Brain microvascular endothelial cell (primary cell): ENCODE measurements at regions not wholly inside any gene's neighbourhood (a gene's known extent, or its start where the extent isn't known, plus 50 kb on each side); places are given as distances from the start of the nearest gene placed in this dataset.
"Not testable (repeated sequence)": the region's sequence is repeated elsewhere in the genome, so short reads cannot be mapped to it uniquely, and the experiment has no call there.

Source experiments
- DNase-seq: peaks from one replicate; pipeline ENCODE4 v3.0.0-alpha.2; 2020
- H3K27ac ChIP-seq: fragments of 250-450 bp; sonication (Bioruptor Pico); 2 replicates; pipeline ENCODE4 v1.5.1; 2020; ENCODE audit warnings: mild to moderate bottlenecking, moderate library complexity
- H3K27me3 ChIP-seq: fragments of 250-450 bp; sonication (Bioruptor Pico); replicated peaks from 2 replicates; pipeline ENCODE4 v1.5.1; 2020; ENCODE audit warnings: mild to moderate bottlenecking
- H3K36me3 ChIP-seq: fragments of 250-450 bp; sonication (Bioruptor Pico); replicated peaks from 2 replicates; pipeline ENCODE4 v1.5.1; 2020; ENCODE audit warnings: mild to moderate bottlenecking
- H3K4me3 ChIP-seq: 2 replicates; pipeline ENCODE4 v1.5.1; 2011; ENCODE audit warnings: low read depth, mild to moderate bottlenecking, control low read depth, low read length, moderate library complexity
- CTCF ChIP-seq: IDR thresholded peaks from 2 replicates; pipeline ENCODE4 v1.5.1; 2011; ENCODE audit warnings: low read depth, mild to moderate bottlenecking, moderate library complexity, low read length, control low read depth, inconsistent platforms; ENCODE audit errors: missing control alignments
- in situ Hi-C: cut with HindIII; loops from 2 replicates; pipeline ENCODE4 v1.10.0; 2017; ENCODE audit warnings: low sequenced_read_pairs, low pct_ligation_motif_present

- TF ChIP-seq CTCF: no peak
These were observed 166.6 kb upstream of the TBL1X start for GRCh38 chrX:9298221-9298620.

GRCh38 chrX:9299681-9300080 lies 165.2 kb upstream of the TBL1X start:
- in situ Hi-C loops, H3K27me3 ChIP-seq, H3K4me3 ChIP-seq, H3K36me3 ChIP-seq, DNase-seq, H3K27ac ChIP-seq: not testable (repeated sequence)

More at GRCh38 chrX:9298221-9298620, 166.6 kb upstream of the TBL1X start:
- H3K4me3 ChIP-seq: no peak overlapping the region
- DNase-seq: no peak
- in situ Hi-C loops: no loop called here
- H3K27me3 ChIP-seq: no peaks in the 10 kb centered on the region
- H3K27ac ChIP-seq: no peak overlapping the region
- H3K36me3 ChIP-seq: no peaks in the 10 kb centered on the region

GRCh38 chrX:9301836-9302235 lies 163.0 kb upstream of the TBL1X start:
- no peak overlapping the region for H3K4me3 ChIP-seq

GRCh38 chrX:9302381-9302780 lies 162.5 kb upstream of the TBL1X start:
- no peak overlapping the region for H3K27ac ChIP-seq
- H3K27me3 ChIP-seq: no peaks in the 10 kb centered on the region
- no peak for TF ChIP-seq CTCF
- no peak overlapping the region for H3K4me3 ChIP-seq
- H3K36me3 ChIP-seq: no peaks in the 10 kb centered on the region
- in situ Hi-C loops: no loop called here
- no peak for DNase-seq

More at GRCh38 chrX:9301836-9302235, 163.0 kb upstream of the TBL1X start:
- no peak for TF ChIP-seq CTCF
- in situ Hi-C loops: no loop called here
- Histone ChIP-seq H3K36me3 (no peaks in the 10 kb centered on the region), H3K27me3 (no peaks in the 10 kb centered on the region), H3K27ac (no peak overlapping the region)
- DNase-seq: no peak

GRCh38 chrX:9308426-9308825 lies 156.4 kb upstream of the TBL1X start:
- no peaks in the 10 kb centered on the region for H3K36me3 ChIP-seq
- no peak for TF ChIP-seq CTCF
- no peak overlapping the region for H3K27ac ChIP-seq
- in situ Hi-C loops: no loop called here
- H3K4me3 ChIP-seq: no peak overlapping the region
- no peaks in the 10 kb centered on the region for H3K27me3 ChIP-seq
- DNase-seq: no peak

GRCh38 chrX:9310616-9311015 lies 154.2 kb upstream of the TBL1X start:
- Histone ChIP-seq H3K27ac (no peak overlapping the region), H3K4me3 (no peak overlapping the region), H3K36me3 (no peaks in the 10 kb centered on the region), H3K27me3 (no peaks in the 10 kb centered on the region)
- TF ChIP-seq CTCF: no peak
- in situ Hi-C loops: no loop called here
- DNase-seq: no peak
